AG09309 (cell line): ENCODE measurements at regions not wholly inside any gene's neighbourhood (a gene's known extent, or its start where the extent isn't known, plus 50 kb on each side); places are given as distances from the start of the nearest gene placed in this dataset.

Source experiments
- DNase-seq: peaks from one replicate; pipeline ENCODE4 v3.0.0-alpha.2; 2010; ENCODE audit warnings: low read depth
- H3K4me3 ChIP-seq: 2 replicates; pipeline ENCODE4 v1.5.1; 2011; ENCODE audit warnings: mild to moderate bottlenecking, low read depth, low read length, moderate library complexity; ENCODE audit not compliant: control insufficient read depth
- TF ChIP-seq, protein P1 (sequence below): IDR thresholded peaks from 2 replicates; pipeline ENCODE4 v1.5.1; 2011; ENCODE audit warnings: mild to moderate bottlenecking, low read depth, low read length, inconsistent platforms; ENCODE audit not compliant: insufficient read depth, control insufficient read depth; ENCODE audit errors: missing control alignments

DNA sequence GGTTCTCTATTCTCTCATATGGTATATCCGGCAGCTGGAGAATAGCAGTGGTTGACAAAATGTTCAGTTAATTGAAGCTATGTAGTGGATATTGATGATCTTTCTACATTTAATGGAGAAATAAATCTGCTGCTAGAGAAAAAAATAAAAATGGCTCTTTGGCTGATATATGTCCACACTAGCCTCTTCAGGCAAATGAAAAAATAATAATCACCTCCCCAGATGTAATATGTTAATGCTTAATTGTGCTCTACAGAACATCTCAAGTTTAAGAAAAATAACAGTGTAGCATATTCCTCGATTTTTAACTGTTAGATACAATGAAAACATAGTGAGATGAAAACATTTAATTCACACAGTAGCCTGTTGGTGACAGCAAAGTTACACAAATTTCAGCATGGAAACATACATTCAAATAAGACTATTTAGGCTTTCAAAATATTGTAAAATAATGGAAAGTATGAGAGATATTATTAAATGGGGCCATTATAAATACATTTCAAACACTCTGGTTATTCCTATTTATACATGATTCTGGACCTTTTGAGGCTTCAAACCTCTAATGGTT lies 543.0 kb downstream of the MAT2B start:
- no peak overlapping the region for H3K4me3 ChIP-seq
- no peak for DNase-seq
- TF ChIP-seq, protein P1, sequence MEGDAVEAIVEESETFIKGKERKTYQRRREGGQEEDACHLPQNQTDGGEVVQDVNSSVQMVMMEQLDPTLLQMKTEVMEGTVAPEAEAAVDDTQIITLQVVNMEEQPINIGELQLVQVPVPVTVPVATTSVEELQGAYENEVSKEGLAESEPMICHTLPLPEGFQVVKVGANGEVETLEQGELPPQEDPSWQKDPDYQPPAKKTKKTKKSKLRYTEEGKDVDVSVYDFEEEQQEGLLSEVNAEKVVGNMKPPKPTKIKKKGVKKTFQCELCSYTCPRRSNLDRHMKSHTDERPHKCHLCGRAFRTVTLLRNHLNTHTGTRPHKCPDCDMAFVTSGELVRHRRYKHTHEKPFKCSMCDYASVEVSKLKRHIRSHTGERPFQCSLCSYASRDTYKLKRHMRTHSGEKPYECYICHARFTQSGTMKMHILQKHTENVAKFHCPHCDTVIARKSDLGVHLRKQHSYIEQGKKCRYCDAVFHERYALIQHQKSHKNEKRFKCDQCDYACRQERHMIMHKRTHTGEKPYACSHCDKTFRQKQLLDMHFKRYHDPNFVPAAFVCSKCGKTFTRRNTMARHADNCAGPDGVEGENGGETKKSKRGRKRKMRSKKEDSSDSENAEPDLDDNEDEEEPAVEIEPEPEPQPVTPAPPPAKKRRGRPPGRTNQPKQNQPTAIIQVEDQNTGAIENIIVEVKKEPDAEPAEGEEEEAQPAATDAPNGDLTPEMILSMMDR: no peak

DNA sequence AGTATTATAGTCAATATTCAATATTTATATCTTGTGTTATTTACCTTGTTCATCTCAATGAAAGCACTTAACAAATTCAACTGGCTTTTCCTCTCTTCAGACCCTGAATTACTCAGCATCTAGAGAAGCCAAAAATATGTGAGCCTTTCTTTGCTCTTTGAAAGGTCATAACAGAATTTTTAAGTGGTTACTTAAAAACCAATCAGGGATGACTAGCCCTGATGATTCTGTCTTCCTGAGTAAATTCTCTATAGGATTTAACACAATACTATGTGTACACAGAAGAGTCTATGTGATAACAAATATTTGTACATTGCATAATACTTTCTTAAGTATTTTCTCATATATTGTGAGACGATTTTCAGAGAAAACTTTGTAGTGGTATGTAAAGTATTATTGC lies 546.3 kb downstream of the MAT2B start:
- TF ChIP-seq, protein P1: no peak
- H3K4me3 ChIP-seq: no peak overlapping the region
- no peak for DNase-seq

DNA sequence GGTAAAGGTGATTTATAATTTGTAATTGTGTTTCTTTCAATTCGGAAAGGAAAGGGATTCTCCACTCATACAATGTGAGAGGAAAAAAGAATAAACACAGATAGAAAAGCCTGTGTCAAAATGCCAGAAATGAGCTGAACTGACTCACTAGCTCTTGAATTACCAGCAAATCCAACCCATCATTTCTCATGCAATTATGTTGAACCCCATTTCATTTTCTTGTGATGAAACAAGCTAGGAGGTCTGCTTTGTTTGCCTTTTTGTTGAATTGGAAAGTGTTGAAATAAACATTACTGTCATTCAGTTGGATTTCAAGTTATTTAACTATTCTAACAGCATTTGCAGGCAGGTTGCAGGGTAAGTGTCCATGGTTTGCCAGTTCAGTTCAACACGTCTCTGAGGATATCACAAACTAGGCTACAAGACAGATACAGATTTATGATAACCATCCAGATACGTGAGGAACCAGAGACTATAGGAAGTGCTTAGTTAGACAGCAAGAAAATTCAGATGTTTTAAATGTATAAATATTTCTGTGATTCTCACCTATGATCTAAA lies 547.2 kb downstream of the MAT2B start:
- H3K4me3 ChIP-seq: no peak overlapping the region
- TF ChIP-seq, protein P1: no peak
- DNase-seq: no peak

DNA sequence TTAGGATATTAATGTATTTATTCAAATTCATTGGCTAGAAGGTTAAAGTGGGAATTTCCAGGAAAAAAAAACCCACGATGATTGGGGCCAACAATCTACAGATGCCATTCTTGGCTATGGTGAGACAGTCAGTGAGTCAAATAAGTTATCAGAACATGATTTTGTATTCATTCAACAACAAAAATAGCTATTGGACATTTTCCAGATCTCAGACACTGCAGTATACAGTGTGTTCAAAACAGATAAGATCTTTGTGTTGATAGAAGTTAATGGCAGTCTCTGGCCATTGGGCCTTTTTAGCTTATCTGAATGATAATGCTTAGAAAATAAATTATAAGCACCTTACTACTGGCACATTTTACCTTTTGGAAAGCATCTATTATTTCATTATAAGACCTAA lies 547.7 kb downstream of the MAT2B start:
- no peak for DNase-seq
- no peak overlapping the region for H3K4me3 ChIP-seq
- TF ChIP-seq, protein P1: no peak

DNA sequence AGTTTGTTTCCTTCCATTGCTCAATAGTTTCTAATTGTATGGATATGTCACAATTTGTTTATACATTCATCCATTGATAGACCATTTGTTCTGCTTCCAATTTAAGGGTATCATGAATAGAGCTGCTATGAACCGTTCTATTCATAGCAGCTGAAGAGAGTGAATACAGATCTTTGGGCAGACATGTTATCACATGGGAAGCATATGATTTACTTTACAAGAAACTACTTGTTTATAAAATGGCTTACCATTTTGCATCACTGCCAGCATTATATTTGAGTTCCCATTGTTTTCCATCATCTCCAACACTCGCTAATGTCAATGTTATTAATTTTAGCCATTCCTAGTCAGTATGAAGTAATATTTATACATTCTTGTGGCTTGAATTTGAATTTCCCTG lies 549.0 kb downstream of the MAT2B start:
- DNase-seq: no peak
- TF ChIP-seq, protein P1: no peak
- H3K4me3 ChIP-seq: no peak overlapping the region

DNA sequence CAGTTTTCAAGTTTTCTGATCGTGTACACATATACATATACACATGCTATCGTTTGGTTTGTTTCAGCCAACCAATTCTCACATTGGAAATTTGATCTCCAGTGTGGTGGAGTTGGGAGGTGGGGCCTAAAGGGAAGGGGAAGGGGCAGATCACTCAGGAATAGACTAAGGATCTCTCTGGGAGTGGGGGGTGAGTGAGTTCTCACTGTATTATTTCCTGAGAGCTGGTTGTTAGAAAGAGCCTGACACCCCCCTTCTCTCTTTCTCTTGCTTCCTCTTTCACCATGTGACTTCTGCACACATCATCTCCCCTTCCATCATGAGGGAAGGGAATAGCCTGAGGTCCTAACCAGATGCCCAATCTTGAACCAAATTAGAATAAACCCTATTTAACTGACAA lies 551.7 kb downstream of the MAT2B start:
- no peak for DNase-seq
- TF ChIP-seq, protein P1: no peak
- no peak overlapping the region for H3K4me3 ChIP-seq

DNA sequence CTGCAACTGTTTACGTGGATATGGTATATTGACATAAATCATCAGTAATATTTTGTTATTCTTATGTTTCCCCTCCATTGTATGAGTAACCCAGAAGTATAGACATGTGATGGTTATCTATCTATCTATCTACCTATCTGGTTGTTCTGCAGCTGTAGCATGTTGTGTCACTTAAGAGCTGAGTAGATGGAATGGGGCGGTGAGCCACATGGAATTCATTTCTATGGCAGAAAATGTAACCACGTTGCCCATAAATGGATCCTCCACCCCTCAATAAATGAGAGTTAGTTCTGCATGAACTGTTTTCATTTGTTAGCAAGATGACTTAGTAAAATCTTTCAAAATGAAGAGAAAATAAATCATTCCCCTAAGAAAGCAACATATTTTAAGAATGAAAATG lies 553.2 kb downstream of the MAT2B start:
- no peak overlapping the region for H3K4me3 ChIP-seq
- no peak for DNase-seq
- TF ChIP-seq, protein P1: no peak
